ENCODE measurements at regions not wholly inside any gene's neighbourhood (a gene's known extent, or its start where the extent isn't known, plus 50 kb on each side); places are given as distances from the start of the nearest gene placed in this dataset.

DNA sequence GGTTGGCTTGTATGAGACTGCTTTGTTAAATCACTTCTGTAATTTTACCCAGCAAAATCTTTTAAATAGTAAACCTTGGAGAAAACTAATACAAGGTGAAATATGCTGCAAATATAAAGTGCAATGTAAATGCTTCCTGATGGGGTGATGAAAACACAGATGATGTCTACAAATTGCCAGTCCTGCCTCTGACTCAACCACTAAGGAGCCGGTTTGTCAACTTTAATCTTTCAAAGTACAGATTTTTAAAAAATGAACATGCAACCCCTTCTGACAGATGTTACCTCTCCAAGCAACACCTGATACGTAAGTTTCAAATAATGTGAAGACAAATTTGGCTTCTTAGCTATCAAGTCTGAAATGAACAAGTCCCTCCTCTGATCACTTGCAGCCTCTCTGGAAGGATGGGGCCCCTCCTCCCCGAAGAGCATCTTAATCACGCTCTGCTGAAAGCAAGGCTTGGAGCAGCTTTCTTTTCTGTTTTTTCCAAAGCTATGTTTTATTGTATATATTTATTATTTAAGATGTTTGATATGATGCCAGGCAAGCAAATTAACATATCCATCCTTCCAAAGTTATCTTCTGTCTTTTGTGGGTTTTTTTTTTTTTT is 196.0 kb downstream of the MYLK4 start:
- TF ChIP-seq, protein P1, sequence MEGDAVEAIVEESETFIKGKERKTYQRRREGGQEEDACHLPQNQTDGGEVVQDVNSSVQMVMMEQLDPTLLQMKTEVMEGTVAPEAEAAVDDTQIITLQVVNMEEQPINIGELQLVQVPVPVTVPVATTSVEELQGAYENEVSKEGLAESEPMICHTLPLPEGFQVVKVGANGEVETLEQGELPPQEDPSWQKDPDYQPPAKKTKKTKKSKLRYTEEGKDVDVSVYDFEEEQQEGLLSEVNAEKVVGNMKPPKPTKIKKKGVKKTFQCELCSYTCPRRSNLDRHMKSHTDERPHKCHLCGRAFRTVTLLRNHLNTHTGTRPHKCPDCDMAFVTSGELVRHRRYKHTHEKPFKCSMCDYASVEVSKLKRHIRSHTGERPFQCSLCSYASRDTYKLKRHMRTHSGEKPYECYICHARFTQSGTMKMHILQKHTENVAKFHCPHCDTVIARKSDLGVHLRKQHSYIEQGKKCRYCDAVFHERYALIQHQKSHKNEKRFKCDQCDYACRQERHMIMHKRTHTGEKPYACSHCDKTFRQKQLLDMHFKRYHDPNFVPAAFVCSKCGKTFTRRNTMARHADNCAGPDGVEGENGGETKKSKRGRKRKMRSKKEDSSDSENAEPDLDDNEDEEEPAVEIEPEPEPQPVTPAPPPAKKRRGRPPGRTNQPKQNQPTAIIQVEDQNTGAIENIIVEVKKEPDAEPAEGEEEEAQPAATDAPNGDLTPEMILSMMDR (IDR thresholded peaks at IDR 0.05): no peak
- TF ChIP-seq POLR2A (IDR thresholded peaks at IDR 0.05): no peak
- no peaks in the 10 kb centered on the region for H3K9me3 ChIP-seq
- no peaks in the 10 kb centered on the region for H3K36me3 ChIP-seq
- H3K27ac ChIP-seq: no peak overlapping the region
- 47 to 49% methylated on average over 4 of the region's 4 CpGs for WGBS, 2 donors
- intact Hi-C loops (cut with DNase I): no loop called here
- DNase-seq: no peak
- no peak overlapping the region for H3K4me3 ChIP-seq
- H3K27me3 ChIP-seq: no peaks in the 10 kb centered on the region
- H3K4me1 ChIP-seq: peaks cover 0 to 16% (median 0%) of the 10 kb centered on the region in 3 donors

DNA sequence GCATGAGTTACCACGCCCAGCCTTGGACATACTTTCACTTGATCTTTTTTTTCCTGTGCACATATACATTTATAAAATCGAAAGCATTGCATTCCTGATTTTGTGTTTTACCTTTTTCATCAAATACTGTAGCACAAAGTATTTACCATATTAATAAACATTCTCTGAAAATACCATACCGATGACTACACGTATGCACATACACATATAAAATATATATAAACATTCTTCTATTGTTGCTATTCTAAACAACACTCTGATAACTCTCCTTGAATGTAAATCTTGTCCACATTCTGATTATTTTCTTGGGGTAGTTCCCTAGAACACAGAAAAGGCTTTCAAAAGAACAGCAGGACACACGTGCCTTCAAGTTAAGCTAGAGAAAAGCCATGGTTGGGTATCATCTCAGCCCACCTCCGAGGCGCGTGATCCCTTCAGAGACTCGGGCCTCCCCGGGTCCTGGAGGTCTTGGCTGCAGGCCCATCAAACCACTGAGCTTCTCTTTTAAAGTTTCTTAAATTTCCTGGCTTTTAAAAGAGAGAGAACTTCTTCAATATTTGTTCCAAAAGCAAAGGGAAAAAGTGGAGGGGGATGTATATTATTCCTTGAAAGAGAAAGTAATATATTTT is 198.1 kb downstream of the MYLK4 start:
- H3K27me3 ChIP-seq: no peaks in the 10 kb centered on the region
- no peaks in the 10 kb centered on the region for H3K36me3 ChIP-seq
- intact Hi-C loops (cut with DNase I): no loop called here
- DNase-seq: no peak
- H3K27ac ChIP-seq: no peak overlapping the region
- no peak overlapping the region for H3K4me3 ChIP-seq
- peaks cover 0 to 19% (median 0%) of the 10 kb centered on the region in 3 donors for H3K4me1 ChIP-seq
- H3K9me3 ChIP-seq: no peaks in the 10 kb centered on the region
- 64 to 73% methylated on average over 9 to 10 of the region's 10 CpGs for WGBS, 2 donors
- TF ChIP-seq, protein P1 (IDR thresholded peaks at IDR 0.05): no peak

DNA sequence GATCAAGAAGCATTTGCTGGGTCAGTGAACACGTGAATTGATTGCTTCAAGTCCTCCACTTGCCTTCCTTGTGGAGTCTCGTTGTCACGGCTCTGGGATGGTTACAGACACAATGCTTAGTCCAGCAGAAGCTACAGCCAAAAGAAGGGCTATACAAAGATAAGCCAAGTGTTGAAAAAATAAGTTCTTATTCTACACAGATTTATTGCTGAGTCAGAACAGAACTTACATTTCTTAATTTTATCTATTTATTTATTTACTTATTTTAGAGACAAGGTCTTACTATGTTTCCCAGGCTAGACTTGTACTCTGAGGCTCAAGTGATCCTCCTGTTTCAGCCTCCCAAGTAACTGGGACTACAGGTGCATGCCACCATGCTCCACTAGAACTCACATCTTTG is 199.0 kb downstream of the MYLK4 start:
- Histone ChIP-seq H3K4me1 (peaks cover 0 to 19% (median 0%) of the 10 kb centered on the region in 3 donors), H3K27me3 (no peaks in the 10 kb centered on the region), H3K4me3 (no peak overlapping the region), H3K27ac (no peak overlapping the region), H3K9me3 (no peaks in the 10 kb centered on the region), H3K36me3 (no peaks in the 10 kb centered on the region)
- TF ChIP-seq, protein P1 (IDR thresholded peaks at IDR 0.05): no peak
- TF ChIP-seq POLR2A (IDR thresholded peaks at IDR 0.05): no peak
- WGBS, 2 donors: 78 to 93% methylated on average over 3 of the region's 3 CpGs
- no peak for DNase-seq
- intact Hi-C loops (cut with DNase I): no loop called here

DNA sequence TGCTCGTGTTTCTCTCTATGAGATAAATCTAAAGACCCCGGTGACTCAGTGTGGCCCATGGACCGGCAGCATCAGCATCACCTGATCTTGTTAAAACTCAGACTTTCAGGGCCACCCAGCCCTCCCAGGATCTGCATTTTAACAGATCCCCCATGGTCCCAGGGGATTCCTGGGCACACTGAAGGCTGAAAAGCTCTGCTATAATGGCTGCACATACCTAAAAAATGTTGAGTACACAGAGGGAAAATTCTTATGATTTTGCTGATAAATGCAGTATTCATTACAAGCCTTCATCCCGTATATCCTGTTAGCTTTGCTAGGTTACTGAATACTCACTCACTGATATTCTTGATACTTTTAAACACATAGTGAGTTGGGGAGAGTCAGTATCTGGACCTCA is 200.5 kb downstream of the MYLK4 start:
- peaks cover 0 to 18% (median 0%) of the 10 kb centered on the region in 3 donors for H3K4me1 ChIP-seq
- peak overlapping the region in 2 of 4 donors; percentile 25 to 61 for H3K27ac ChIP-seq
- intact Hi-C loops (cut with DNase I): no loop called here
- DNase-seq: no peak
- TF ChIP-seq, protein P1 (IDR thresholded peaks at IDR 0.05): no peak
- TF ChIP-seq POLR2A (IDR thresholded peaks at IDR 0.05): no peak
- no peaks in the 10 kb centered on the region for H3K27me3 ChIP-seq
- no peaks in the 10 kb centered on the region for H3K9me3 ChIP-seq
- no peak overlapping the region for H3K4me3 ChIP-seq
- WGBS, 2 donors: 64 to 88% methylated on average over 3 to 4 of the region's 4 CpGs
- H3K36me3 ChIP-seq: no peaks in the 10 kb centered on the region

DNA sequence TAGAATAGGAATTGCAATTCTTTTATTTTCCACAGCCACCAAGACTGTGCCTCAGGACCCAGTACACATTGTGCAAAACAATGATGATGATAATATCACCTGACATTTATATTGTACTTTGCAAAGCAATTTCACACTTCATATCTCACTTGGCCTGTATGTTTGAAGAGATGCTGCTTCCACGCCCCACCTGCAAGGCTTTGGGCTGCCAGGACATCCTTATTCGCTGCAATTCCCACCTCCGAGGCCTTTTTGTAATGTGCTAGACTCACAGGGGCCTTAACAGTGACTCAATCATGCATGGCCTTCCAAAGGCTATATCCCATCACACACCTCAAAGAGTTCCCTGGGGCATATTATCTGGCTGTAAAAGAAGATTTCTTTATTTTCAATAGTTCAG is 200.9 kb downstream of the MYLK4 start:
- no peak for DNase-seq
- WGBS, 2 donors: 64 to 89% methylated on average over 3 of the region's 3 CpGs
- H3K4me3 ChIP-seq: no peak overlapping the region
- peaks cover 0 to 13% (median 0%) of the 10 kb centered on the region in 3 donors for H3K4me1 ChIP-seq
- no peaks in the 10 kb centered on the region for H3K9me3 ChIP-seq
- H3K36me3 ChIP-seq: no peaks in the 10 kb centered on the region
- no peaks in the 10 kb centered on the region for H3K27me3 ChIP-seq
- H3K27ac ChIP-seq: peak overlapping the region in 2 of 4 donors; percentile 25 to 61
- intact Hi-C loops (cut with DNase I): no loop called here
- TF ChIP-seq POLR2A (IDR thresholded peaks at IDR 0.05): no peak
